NCI-H774 (cell line): ENCODE measurements at regions not wholly inside any gene's neighbourhood (a gene's known extent, or its start where the extent isn't known, plus 50 kb on each side); places are given as distances from the start of the nearest gene placed in this dataset.

Source experiments
- DNase-seq: peaks from one replicate; lab custom pipeline; 2025; lab: John Stamatoyannopoulos, UW

- DNase-seq, result no peak
These were observed 277.8 kb downstream of the FOXO1 start for GRCh38 chr13:40388617-40389016.

- no peak for DNase-seq
These were observed 277.3 kb downstream of the FOXO1 start for GRCh38 chr13:40389081-40389641.

- no peak for DNase-seq
These were observed 276.0 kb downstream of the FOXO1 start for GRCh38 chr13:40390401-40390916.

GRCh38 chr13:40391788-40392187 is 274.7 kb downstream of the FOXO1 start:
- no peak for DNase-seq

- no peak for DNase-seq
These were observed 272.0 kb downstream of the FOXO1 start for GRCh38 chr13:40394304-40394985.

GRCh38 chr13:40398065-40398464 is 268.4 kb downstream of the FOXO1 start:
- no peak for DNase-seq

GRCh38 chr13:40399756-40400155 is 266.7 kb downstream of the FOXO1 start:
- no peak for DNase-seq

- no peak for DNase-seq
These were observed 264.3 kb downstream of the FOXO1 start for GRCh38 chr13:40401911-40402776.

GRCh38 chr13:40402931-40403431 is 263.5 kb downstream of the FOXO1 start:
- DNase-seq, result no peak

GRCh38 chr13:40403509-40404241 is 262.8 kb downstream of the FOXO1 start:
- DNase-seq, result no peak

- no peak for DNase-seq
These were observed 262.0 kb downstream of the FOXO1 start for GRCh38 chr13:40404407-40404806.

GRCh38 chr13:40404967-40405716 is 261.3 kb downstream of the FOXO1 start:
- DNase-seq, result no peak

- no peak for DNase-seq
These were observed 259.9 kb downstream of the FOXO1 start for GRCh38 chr13:40406405-40407120.

GRCh38 chr13:40407567-40407966 is 258.9 kb downstream of the FOXO1 start:
- DNase-seq, result no peak

- no peak for DNase-seq
These were observed 257.8 kb downstream of the FOXO1 start for GRCh38 chr13:40408602-40409001.

GRCh38 chr13:40409278-40409677 is 257.2 kb downstream of the FOXO1 start:
- no peak for DNase-seq

- DNase-seq, result no peak
These were observed 256.1 kb downstream of the FOXO1 start for GRCh38 chr13:40410315-40410714.

- no peak for DNase-seq
These were observed 246.2 kb downstream of the FOXO1 start for GRCh38 chr13:40420160-40420740.

- DNase-seq, result no peak
These were observed 243.7 kb downstream of the FOXO1 start for GRCh38 chr13:40422588-40423235.

- DNase-seq, result no peak
These were observed 238.1 kb downstream of the FOXO1 start for GRCh38 chr13:40428354-40428753.
